Adipocyte (in vitro differentiated cells): ENCODE measurements at regions not wholly inside any gene's neighbourhood (a gene's known extent, or its start where the extent isn't known, plus 50 kb on each side); places are given as distances from the start of the nearest gene placed in this dataset.

Experiments
- DNase-seq: peaks from one replicate; pipeline ENCODE4 v3.0.0-alpha.2; 2015; ENCODE audit warnings: low read depth
- H3K27me3 ChIP-seq: replicated peaks from 2 replicates; pipeline ENCODE4 v1.7.0; 2013; ENCODE audit warnings: mild to moderate bottlenecking, low read length, moderate library complexity; ENCODE audit not compliant: control insufficient read depth, insufficient read depth
- H3K36me3 ChIP-seq: 2 replicates; pipeline ENCODE4 v1.7.0; 2013; ENCODE audit warnings: low read length, mild to moderate bottlenecking, moderate library complexity; ENCODE audit not compliant: control insufficient read depth, insufficient read depth, severe bottlenecking
- H3K4me1 ChIP-seq: 2 replicates; pipeline ENCODE4 v1.7.0; 2013; ENCODE audit warnings: mild to moderate bottlenecking, low read length, moderate library complexity; ENCODE audit not compliant: control insufficient read depth, insufficient read depth
- H3K4me3 ChIP-seq: 2 replicates; pipeline ENCODE4 v1.7.0; 2013; ENCODE audit warnings: mild to moderate bottlenecking, low read length, moderate library complexity
- H3K9ac ChIP-seq: 2 replicates; pipeline ENCODE4 v1.7.0; 2013; ENCODE audit warnings: mild to moderate bottlenecking, low read length, moderate library complexity
- H3K9me3 ChIP-seq: 2 replicates; pipeline ENCODE4 v1.7.0; 2013; ENCODE audit warnings: mild to moderate bottlenecking, low read length, moderate library complexity; ENCODE audit not compliant: control insufficient read depth

DNA sequence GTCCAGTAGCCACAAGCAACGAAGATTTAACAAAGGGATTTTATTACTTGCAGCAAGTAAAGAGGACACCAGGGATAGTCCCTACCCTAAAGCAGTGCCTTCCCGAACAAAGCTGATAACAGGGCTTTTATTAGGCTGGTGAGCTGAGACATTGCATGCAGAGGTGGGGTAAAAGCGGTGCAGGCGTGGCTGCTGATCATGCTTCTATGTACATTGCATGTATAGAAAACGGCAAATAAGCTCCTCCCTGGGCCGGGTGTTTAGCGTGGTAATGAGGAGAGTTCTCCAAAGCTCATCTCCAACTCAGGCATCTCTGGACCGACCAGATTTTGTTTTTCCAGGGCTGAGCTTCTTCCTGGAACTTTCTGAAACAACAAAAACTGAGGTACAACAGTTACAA is 83.5 kb upstream of the CDH4 start:
- Histone ChIP-seq H3K4me1 (peaks cover 9% of the 10 kb centered on the region), H3K9me3 (no peaks in the 10 kb centered on the region), H3K9ac (no peak overlapping the region), H3K4me3 (no peak overlapping the region), H3K36me3 (no peaks in the 10 kb centered on the region), H3K27me3 (peaks cover 39% of the 10 kb centered on the region)
- DNase-seq = no peak

DNA sequence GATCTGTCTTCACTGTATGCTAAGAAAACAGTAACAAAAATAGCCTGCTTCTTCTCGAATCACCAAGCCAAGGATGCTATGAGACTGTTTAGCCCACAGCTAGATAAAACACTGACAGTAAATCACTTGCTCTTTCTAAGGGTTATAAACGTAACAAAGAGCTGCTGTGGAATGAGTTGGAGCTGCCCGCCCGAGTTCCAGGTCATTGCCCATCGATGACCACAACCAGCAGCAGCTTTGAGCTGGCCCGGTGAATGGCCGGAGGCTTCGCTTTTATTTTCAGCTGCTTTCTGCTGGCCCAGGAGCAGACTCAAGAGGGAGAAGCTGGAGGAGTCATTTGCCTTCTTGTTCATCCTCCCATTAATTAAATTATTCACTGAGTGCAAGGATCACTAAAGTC is 82.2 kb upstream of the CDH4 start:
- no peak overlapping the region for H3K4me3 ChIP-seq
- H3K4me1 ChIP-seq = peaks cover 9% of the 10 kb centered on the region
- no peaks in the 10 kb centered on the region for H3K36me3 ChIP-seq
- no peaks in the 10 kb centered on the region for H3K9me3 ChIP-seq
- peaks cover 33% of the 10 kb centered on the region for H3K27me3 ChIP-seq
- DNase-seq = no peak
- H3K9ac ChIP-seq = no peak overlapping the region

DNA sequence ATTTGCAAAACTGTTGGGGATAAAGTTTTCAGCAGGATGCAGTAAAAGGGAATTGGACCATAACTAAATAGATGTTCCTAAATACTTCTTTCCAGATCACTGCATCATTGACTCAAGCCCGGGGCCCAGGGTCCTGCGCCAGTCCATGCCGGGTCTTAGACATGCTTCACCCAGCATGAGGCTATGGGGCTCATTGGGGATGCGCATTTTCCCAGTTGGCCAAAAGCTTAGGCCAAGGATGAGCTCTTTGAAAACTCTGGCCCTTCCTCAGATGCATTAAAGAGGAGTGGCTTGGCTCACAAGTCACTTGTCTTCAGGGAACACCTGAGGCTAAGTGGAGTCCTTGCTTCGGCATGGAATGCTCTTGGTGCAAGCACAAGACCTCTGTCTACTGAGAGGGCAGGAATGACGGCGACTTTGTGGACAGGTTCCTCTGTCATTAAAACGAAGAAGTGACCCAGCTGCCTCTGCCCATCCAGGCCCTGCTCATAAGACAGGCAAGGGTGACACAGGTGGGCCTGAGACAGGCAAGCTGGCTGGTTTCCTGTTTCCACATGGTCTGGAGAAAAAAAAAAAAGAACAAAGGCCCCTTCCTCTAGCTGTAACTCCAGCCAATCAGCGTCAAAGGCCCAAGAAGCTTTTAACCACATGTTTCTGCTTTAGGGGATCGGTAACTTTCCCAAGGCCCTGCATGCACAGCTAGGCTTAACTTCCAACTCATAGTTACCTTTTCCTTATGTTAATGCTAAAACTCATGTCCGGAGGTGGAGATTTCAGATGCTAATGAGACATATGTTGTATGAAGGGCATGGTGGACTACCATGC is 81.4 kb upstream of the CDH4 start:
- peaks cover 9% of the 10 kb centered on the region for H3K4me1 ChIP-seq
- DNase-seq = no peak
- H3K27me3 ChIP-seq = peaks cover 33% of the 10 kb centered on the region
- H3K4me3 ChIP-seq = no peak overlapping the region
- H3K9me3 ChIP-seq = no peaks in the 10 kb centered on the region
- no peaks in the 10 kb centered on the region for H3K36me3 ChIP-seq
- H3K9ac ChIP-seq = no peak overlapping the region

DNA sequence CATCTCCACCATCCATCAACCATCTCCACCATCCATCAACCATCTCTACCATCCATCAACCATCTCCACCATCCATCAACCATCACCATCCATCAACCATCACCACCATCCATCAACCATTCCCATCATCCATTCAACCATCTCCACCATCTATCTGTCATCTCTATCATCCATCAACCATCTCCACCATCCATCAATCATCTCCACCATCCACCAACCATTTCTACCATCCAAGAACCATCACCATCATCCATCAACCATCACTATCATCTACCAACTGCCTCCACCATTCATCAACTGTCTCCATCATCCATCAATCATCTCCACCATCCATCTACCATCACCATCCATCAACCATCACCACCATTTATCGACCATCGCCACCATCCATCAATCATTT is 78.8 kb upstream of the CDH4 start:
- Histone ChIP-seq H3K27me3 (peaks cover 26% of the 10 kb centered on the region), H3K4me3 (no peak overlapping the region), H3K4me1 (no peaks in the 10 kb centered on the region), H3K9ac (no peak overlapping the region), H3K36me3 (no peaks in the 10 kb centered on the region), H3K9me3 (no peaks in the 10 kb centered on the region)
- DNase-seq = no peak

- H3K36me3 ChIP-seq = no peaks in the 10 kb centered on the region
- H3K4me3 ChIP-seq = no peak overlapping the region
- no peaks in the 10 kb centered on the region for H3K4me1 ChIP-seq
- no peaks in the 10 kb centered on the region for H3K9me3 ChIP-seq
- no peak for DNase-seq
- no peak overlapping the region for H3K9ac ChIP-seq
- peaks cover 25% of the 10 kb centered on the region for H3K27me3 ChIP-seq
These were observed 77.9 kb upstream of the CDH4 start for GRCh38 chr20:61173961-61174725.

DNA sequence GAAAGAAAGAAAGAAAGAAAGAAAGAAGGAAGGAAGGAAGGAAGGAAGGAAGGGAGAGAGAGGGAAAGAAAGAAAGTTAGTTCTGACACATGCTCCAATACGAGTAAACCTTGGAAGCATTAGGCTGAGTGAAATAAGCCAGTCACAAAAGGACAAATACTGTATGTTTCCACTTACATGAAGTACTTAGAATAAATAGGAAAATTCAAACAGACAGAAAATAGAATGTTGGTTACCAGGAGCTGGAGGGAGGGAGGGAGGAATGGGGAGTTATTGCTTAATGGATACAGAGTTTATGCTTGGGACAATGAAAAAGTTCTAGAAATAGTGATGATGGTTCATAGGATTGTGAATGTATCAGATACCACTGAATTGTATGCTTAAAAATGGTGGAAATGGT is 75.2 kb upstream of the CDH4 start:
- H3K4me1 ChIP-seq = no peaks in the 10 kb centered on the region
- no peaks in the 10 kb centered on the region for H3K36me3 ChIP-seq
- H3K27me3 ChIP-seq = peaks cover 9% of the 10 kb centered on the region
- no peak overlapping the region for H3K9ac ChIP-seq
- H3K9me3 ChIP-seq = no peaks in the 10 kb centered on the region
- no peak for DNase-seq
- no peak overlapping the region for H3K4me3 ChIP-seq

GRCh38 chr20:61178551-61179071 is 73.5 kb upstream of the CDH4 start:
- no peak for DNase-seq
- no peak overlapping the region for H3K9ac ChIP-seq
- H3K27me3 ChIP-seq = peaks cover 9% of the 10 kb centered on the region
- H3K36me3 ChIP-seq = no peaks in the 10 kb centered on the region
- H3K4me1 ChIP-seq = no peaks in the 10 kb centered on the region
- H3K4me3 ChIP-seq = no peak overlapping the region
- H3K9me3 ChIP-seq = no peaks in the 10 kb centered on the region

DNA sequence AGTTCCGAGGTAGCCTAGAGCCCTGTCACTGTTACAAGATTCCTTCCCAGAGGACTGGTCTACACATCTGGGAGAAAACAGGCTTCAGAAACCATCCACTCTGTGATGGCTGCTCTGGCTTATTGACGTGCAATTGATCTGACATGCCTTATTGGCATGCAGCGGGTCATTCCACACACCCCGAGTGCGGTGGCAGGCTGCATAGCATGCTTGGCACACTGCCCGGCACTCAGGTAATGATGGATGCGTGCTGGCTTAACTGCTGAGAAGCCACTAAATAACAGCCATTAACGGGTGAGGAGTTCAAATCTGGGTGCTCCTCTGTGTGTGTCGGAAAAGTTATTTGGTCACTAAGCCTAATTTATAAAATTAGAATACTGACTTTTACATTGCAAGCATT is 67.9 kb upstream of the CDH4 start:
- Histone ChIP-seq H3K27me3 (no peaks in the 10 kb centered on the region), H3K4me1 (peaks cover 11% of the 10 kb centered on the region), H3K4me3 (no peak overlapping the region), H3K9me3 (no peaks in the 10 kb centered on the region), H3K36me3 (no peaks in the 10 kb centered on the region), H3K9ac (no peak overlapping the region)
- DNase-seq = no peak

- H3K9me3 ChIP-seq = no peaks in the 10 kb centered on the region
- H3K4me1 ChIP-seq = peaks cover 11% of the 10 kb centered on the region
- H3K9ac ChIP-seq = peak overlapping the region; percentile 22
- no peak for DNase-seq
- H3K36me3 ChIP-seq = no peaks in the 10 kb centered on the region
- no peaks in the 10 kb centered on the region for H3K27me3 ChIP-seq
- no peak overlapping the region for H3K4me3 ChIP-seq
These were observed 66.9 kb upstream of the CDH4 start for GRCh38 chr20:61185181-61185580.

- Histone ChIP-seq H3K27me3 (no peaks in the 10 kb centered on the region), H3K4me3 (no peak overlapping the region), H3K36me3 (no peaks in the 10 kb centered on the region), H3K4me1 (peaks cover 11% of the 10 kb centered on the region), H3K9me3 (no peaks in the 10 kb centered on the region), H3K9ac (peak overlapping the region; percentile 27)
- peak; percentile 65 for DNase-seq
These were observed 66.0 kb upstream of the CDH4 start for GRCh38 chr20:61185841-61186601.
